Renal cortex interstitium (tissue), 11 donors: ENCODE measurements at regions not wholly inside any gene's neighbourhood (a gene's known extent, or its start where the extent isn't known, plus 50 kb on each side); places are given as distances from the start of the nearest gene placed in this dataset.
A peak's percentile ranks its signal among the peaks of the same experiment; 100 is the strongest.

Source experiments
- DNase-seq, 11 donors: peaks; one replicate each; pipeline ENCODE4 v3.0.0-alpha.2; 2013; ENCODE audit warnings: low read depth in 9 of 11, low spot score in 4 of 11; ENCODE audit errors: extremely low read depth in 1 of 11

DNA sequence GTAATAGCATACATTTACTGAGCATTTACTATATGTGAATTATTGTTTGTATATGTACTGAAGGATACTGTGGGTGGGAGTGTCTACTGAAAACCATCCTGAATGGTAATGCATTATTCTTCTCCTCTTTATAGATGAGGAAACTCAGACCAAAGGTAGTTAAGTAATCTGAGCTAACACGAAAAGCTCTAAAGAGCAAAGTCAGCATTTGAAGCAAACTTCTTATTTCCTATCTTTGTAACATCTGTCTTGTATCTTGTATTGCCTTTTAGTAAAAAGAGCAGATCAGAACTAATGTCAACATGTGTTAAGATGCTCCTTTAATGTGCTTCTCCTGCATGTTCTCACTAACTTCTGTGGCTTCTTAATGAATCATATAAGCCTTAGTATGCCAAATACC, 382.8 kb upstream of the NXPH2 start:
- no peak for DNase-seq

DNA sequence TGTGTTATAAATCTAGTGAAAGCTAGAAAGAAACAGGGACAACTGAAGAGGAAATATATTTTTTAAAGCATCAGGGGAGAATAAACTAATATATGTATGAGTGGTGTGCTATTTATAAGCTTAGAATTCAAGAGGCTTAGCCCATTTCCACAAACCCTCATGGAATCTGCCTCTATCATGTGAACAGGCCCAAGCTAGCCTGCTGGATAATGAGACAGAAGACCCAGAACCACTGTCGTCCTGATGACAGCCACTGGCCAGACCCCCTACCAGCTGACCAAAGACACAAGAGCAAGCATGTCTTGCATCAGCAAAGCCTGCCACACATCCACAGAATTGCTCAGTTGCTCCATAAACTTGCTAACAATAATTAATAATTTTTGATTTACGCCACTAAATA, 382.3 kb upstream of the NXPH2 start:
- no peak for DNase-seq

DNA sequence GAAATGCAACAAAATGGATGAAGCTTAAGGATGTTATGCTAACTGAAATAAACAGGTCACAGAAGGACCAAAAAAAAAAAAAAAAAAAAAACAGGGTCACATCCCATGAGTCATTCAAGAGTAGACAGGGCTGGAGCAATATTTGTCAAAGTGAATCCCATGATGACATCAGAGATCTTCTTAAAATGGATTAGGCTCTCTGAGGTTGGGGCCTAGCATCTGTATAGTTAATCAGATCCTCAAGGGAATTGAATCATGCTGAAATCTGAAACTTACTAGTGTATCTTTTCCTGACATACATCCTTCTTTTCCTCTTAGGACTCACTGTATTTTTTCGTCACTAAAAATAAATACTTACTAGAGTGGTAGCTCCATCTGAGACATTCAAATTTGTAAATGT, 380.6 kb upstream of the NXPH2 start:
- no peak for DNase-seq

DNA sequence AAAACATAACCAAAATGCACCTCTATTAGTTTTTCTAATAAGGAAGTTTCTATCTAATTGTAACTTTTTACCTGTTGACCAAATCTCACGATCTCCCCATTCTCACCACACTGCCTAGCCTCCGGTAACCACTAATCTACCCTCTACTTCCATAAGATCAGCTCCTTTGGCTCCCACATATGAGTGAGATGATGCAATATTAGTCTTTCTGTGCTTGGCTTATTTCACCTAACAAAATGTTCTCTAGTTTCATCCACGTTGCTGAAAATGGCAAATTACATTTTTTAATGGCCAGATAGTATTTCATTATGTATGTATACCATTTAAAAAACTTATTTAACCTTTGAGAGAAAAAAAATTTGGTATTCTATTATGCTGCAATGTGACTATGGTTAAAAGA, 379.0 kb upstream of the NXPH2 start:
- no peak for DNase-seq

DNA sequence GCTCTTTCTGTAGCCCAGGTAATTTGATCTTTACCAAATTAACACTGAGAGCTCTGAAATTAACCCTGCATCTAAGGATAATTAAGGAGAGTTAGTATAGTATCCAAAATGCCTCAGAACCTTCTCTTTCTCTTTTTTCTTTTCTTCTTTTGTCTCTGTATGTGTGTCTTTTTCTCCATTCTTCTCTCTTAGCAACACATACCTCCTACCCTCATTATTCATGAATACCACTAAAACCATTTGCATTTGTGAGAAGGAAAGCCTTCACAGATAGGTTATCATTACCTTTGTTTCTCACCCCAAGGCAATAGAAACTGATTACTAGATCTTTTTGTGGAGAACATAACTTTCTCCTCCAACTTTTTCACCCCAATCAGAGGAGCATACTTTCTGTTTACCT, 376.5 kb upstream of the NXPH2 start:
- no peak for DNase-seq

DNA sequence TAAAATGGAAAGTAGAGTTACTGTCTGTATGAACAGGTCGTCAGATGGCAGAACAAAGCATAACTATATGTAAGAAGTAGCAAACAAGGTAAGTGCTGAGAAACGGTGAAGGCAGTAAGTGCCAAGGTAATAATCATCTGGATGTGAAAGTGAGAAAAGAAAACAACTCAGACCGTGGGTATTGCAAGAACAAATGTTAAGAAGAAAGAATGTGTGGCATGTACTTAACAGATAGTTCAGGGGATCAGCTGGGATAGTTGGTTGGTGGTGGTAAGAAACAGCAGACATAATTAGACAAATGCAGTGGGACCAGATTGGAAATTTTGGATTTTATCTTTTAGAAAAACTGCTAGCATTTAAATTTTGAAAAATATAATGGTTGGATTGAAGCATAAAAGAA, 375.8 kb upstream of the NXPH2 start:
- no peak for DNase-seq

DNA sequence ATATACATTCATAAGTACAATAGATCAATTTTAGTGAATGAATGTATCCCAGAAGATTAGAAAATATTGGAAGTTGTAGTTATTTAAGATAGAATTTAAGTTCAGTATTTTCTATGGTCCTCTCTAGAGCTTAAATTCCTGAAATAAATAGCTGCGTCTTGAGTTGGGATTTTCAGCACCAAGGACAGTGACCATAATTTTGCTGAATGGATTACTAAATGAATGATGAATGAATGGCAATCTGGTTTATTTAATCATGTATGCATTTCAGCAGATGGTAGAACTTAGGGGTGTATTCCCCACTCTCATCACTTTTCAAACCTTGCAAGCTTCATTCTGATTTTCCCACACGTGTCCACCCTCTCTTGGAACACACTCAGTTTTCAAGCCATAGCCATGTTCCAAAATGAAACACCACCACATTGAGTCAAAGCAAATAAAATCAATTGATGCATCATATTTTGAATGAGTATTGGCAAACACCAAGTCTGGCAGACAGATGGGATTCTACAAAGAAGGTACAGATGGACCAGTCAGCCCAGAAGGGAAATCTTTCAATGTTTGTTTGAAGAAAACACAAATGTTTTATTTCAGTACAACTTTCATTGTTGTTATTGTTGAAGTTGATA, 362.2 kb upstream of the NXPH2 start:
- peak in 10 of 11 donors; percentile 5 to 43 (median 13) for DNase-seq

DNA sequence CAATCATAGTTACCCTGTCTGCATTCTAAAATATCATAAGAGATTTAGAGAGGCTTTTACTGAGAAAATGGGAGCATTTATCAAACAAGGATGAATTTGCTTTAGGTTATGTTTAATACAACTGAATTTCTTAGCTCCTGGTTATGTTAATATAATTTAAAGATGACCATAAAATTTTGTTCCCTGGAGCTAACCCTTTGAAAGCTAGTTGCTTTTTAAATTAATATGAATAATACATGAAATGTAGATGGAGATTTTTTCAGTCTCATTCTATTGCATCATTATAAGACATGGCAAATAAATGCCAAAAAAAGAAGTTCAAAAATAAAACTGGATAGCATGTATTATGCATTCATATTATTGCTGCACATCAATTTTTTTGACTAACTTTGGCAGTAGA, 344.1 kb upstream of the NXPH2 start:
- no peak for DNase-seq

DNA sequence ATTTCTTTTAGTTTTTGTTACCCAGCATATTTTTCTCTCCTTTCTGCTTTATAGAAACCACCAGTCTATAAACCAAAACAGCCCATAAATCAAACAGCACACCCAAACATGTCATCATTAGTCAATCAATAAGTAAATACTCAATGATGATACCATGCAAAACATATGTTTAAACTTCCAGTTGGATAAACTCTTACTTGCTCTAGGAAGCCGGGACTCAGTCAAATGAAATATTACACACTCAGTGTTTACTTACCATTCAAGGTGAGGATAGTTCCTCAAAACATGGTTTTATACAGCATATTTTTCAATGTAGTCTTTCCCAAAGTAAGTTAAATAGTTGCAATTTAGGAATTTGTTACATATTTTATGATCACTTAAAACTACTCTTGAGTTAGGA, 343.6 kb upstream of the NXPH2 start:
- DNase-seq = no peak

DNA sequence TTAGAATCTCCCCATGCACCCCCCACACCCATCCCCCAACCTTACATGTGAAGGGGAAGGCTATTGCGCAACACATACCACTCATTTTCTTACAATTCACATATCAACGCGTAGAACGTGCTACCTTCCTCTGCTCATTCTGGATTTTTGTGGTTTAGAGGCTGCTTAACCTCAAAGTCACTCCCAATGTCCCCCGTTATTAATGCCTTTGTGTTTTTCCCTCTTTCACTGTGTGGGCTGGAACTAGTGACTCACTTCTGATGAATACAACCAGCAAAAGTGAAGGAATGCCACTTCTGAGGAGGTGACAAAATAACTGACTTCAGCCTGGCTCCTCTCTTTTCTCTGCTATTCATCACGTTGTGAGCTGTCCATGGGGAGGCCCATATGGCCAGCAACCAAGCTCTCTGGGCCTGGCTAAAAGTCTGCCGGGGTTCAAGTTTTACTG, 342.5 kb upstream of the NXPH2 start:
- DNase-seq = no peak

DNA sequence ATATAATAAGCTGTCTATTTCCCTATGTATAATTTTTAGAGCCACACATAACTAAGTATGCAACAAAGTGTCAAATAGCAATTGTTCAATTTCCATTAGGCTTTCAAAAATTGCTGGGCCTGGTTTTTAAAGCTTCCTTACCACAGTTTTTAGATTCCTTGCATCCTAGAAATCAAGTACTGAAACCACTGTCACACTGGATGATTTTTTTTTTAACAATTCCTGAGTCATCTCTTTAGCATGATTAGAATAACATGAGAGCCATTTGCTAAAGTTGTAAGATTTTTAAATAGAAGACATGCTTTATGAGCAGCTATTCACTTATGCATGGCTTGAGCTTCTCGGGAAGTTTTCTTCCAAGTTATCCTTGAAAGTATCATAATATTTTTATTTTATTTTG, 319.5 kb upstream of the NXPH2 start:
- DNase-seq = no peak

DNA sequence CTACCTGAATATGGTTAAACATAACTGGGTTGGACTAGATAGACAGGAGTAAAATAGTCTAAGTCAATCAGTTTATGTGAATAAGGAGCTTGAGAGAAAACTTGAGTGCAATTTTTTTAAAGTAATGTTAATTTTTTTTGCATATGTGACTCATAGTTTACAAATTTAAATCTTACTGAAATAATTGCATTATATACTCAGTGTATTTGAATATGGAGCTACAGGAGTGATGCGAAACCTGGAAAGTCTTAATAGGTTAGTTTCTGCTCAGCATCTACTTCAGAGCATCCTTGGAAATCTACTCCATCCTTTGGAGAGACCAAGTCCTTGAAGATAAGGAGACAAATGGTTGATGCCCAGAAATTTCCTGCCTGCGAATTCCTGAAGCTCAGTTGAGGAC, 318.8 kb upstream of the NXPH2 start:
- DNase-seq = no peak

DNA sequence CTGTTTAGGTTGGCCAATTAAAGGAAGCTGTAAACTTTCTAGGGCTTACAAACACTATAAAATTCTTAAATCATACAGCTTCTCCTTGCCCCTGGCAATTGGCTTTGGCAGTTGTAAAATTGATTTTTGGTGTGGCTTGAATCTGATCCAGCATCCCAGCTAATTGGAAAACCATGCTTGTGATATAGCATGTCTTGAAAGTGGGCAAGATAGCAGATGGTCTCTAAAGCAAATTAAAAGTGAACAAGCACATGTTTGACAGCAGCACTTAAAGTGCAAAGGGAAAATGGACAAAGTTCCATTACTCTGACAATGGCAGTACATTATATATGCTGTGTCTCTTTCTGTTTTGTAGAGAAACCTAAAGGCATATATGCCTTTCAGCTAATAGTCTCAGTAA, 302.9 kb upstream of the NXPH2 start:
- no peak for DNase-seq

DNA sequence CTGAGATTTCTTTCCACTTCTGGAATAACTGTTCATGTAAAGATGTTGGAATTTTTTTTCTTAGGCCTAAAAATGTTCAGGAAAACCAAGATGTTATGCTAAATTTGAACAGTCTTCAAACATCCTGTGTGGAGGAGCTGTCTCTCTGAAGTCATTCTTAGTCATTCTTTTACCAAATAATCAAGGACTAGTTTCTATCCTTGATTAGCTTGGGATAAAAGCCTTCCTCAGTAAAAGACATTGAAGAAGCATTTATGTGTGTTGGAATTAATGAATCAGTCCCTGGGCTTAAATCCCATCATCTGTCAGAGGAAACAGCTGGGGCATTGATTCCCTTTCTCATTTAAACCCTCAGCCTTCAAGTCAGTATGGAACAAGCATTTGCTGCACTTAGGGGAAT, 300.1 kb upstream of the NXPH2 start:
- no peak for DNase-seq

DNA sequence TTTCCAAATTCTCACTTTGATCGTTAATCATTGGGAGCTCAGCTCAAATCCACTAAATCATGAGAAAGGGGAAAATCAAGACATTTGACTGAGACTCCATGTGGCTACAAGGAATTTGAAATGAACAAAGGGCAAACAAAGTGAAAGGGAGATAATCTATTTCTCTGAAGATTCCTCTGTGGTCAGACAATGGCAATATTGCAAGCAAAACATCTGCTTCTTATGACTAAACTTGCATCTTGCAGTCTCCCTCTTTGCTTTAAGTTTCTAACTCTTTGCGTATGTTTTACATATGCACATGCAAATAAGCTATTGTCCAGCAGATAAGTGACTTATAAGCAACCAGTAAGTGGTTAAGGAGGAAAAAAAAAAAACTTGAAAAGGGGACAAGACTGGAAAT, 299.1 kb upstream of the NXPH2 start:
- DNase-seq = no peak

DNA sequence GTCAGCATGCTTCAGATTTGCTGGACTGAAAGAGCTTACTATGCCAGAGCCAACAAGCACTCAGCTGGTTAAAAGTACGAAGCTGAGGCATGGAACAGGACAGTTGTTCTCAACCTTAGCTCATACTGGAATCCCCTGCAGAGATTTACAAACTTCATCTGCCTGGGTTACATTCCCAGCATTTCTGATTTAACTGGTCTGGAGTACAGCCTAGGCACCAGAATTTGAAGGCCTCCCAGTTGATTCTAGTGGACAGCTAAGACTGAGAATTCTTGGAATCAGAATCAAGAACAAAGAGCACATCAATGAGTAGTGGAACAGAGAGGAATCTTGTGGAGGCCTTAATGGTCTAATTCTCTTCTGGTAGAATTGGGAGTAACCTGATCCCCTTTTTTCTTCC, 298.2 kb upstream of the NXPH2 start:
- DNase-seq = no peak

DNA sequence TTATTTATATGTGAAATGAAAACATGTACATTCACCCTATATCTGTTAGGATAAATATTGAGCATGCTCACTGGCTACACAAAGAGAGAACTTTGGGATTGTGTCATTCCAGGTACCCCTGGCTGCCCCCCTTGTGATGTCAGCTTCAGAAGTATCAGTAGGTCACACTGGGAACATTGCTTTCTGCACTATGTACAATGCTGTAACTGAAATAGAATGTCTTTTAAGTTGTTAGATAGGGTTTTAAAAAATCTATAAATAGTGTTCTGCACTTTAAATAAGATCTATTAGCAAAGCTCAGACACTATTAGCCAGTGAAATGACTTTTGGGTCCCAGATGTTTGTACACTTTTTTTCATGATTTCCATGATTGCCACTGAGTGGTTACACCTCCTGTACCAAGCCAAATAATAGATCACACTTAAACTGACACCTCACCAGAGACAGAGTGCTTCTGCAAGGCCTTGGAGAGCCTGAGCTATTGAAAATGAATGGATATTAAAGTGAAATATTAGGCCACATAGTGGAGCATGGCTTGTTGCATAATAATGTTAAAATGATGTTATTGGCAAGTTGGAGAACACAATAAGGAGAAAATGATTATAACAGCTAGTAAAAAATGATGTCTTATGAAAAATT, 297.0 kb upstream of the NXPH2 start:
- DNase-seq = no peak

DNA sequence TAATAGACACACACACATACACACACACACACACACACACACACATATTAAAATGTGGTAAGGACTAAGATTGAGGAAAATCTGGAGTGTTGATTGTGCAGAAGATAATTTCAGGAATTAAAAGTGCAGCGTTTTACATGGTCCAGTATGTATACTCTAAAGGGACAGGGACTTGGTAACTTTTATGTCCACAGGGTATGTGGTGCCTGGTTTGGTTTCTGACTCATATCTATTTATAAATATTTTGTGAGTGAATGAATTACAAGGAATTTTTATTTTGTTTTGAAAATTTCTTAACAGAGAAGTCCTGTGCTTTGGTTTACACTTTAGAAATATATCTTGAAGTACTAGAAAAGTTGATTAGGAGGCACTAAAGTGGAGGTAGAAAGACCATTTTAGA, 287.7 kb upstream of the NXPH2 start:
- no peak for DNase-seq

DNA sequence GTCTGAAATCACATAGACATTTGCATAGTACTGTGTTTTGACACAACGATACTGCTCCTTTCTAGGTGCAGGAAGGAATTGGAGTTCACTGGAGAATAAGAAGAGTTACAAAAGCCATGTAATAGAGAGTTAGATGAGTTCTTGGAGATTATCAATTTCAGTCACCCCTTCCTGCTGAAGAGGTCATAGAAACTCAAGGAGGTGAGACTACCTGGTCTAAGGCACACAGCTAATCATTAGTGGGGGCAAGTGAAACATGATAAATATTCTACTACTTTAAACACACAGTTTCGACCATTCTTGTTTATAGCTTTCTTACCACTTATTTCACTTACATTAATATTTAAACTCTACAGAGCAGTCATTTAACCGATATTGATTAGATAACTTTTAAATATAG, 286.9 kb upstream of the NXPH2 start:
- no peak for DNase-seq

DNA sequence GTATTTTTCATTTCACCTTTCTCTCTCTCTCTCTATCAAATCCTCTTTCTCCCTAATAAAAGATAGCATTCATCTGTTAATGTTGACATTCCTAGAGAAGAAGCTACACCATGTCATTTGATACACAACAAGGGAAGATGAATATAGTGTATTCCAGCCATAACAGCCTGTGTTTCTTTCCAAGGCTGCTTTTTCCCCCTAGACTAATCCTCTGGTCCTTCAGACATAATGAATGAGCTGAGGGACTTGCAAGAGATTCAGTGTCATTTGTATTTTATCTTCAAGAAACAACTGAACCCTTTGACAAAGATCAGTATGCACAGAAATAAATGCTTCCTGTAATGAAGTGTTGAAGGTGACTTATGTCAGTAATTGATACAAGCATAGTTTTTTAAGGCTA, 284.0 kb upstream of the NXPH2 start:
- DNase-seq = no peak

DNA sequence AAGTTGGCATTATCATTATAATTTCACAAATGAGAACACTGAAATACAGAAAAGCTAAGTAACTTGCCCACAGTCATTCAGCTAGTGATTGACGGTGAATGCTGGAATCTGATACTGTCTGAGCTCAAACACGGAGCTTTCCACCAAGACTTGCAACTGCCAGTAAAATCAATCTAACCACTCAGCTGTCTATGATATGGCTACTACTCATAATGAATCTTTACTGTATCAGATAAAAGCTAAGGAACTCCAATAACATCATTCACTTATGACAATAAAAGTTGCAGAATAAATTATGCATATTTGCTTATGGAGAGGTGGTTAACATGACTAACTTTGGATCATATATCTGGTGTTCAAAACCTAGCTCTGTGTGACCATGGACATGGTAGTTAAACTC, 279.4 kb upstream of the NXPH2 start:
- DNase-seq = no peak
